ENCODE measurements at regions not wholly inside any gene's neighbourhood (a gene's known extent, or its start where the extent isn't known, plus 50 kb on each side); places are given as distances from the start of the nearest gene placed in this dataset.

GRCh38 chr22:26732284-26732683, 74.9 kb downstream of the MIAT start:
- DNase-seq (ENCODE audit: low read depth): no peak

- DNase-seq (ENCODE audit: low read depth): no peak
Measured at GRCh38 chr22:26734339-26735018, 77.1 kb downstream of the MIAT start.

GRCh38 chr22:26735019-26735409, 77.6 kb downstream of the MIAT start:
- DNase-seq (ENCODE audit: low read depth): no peak

- no peak for DNase-seq (ENCODE audit: low read depth)
Measured at GRCh38 chr22:26737262-26737661, 79.9 kb downstream of the MIAT start.

GRCh38 chr22:26740253-26740652, 82.9 kb downstream of the MIAT start:
- no peak for DNase-seq (ENCODE audit: low read depth)

- DNase-seq (ENCODE audit: low read depth): no peak
Measured at GRCh38 chr22:26743149-26743548, 85.8 kb downstream of the MIAT start.

- DNase-seq (ENCODE audit: low read depth): no peak
Measured at GRCh38 chr22:26744892-26745808, 87.8 kb downstream of the MIAT start.

GRCh38 chr22:26746311-26746710, 88.9 kb downstream of the MIAT start:
- no peak for DNase-seq (ENCODE audit: low read depth)

- no peak for DNase-seq (ENCODE audit: low read depth)
Measured at GRCh38 chr22:26748845-26749244, 91.5 kb downstream of the MIAT start.

GRCh38 chr22:26751217-26751616, 93.8 kb downstream of the MIAT start:
- DNase-seq (ENCODE audit: low read depth): no peak

GRCh38 chr22:26753125-26753862, 95.9 kb downstream of the MIAT start:
- DNase-seq (ENCODE audit: low read depth): no peak

- DNase-seq (ENCODE audit: low read depth): peak; percentile 9
Measured at GRCh38 chr22:26756675-26757293, 99.4 kb downstream of the MIAT start.

- no peak for DNase-seq (ENCODE audit: low read depth)
Measured at GRCh38 chr22:26757496-26757895, 100.1 kb downstream of the MIAT start.

- DNase-seq (ENCODE audit: low read depth): no peak
Measured at GRCh38 chr22:26762503-26763472, 105.4 kb downstream of the MIAT start.

- DNase-seq (ENCODE audit: low read depth): no peak
Measured at GRCh38 chr22:26763633-26764361, 106.4 kb downstream of the MIAT start.

- no peak for DNase-seq (ENCODE audit: low read depth)
Measured at GRCh38 chr22:26766510-26767350, 109.3 kb downstream of the MIAT start.

GRCh38 chr22:26767351-26768155, 110.2 kb downstream of the MIAT start:
- DNase-seq (ENCODE audit: low read depth): no peak

GRCh38 chr22:26768156-26768515, 110.7 kb downstream of the MIAT start:
- DNase-seq (ENCODE audit: low read depth): no peak

GRCh38 chr22:26768952-26769351, 111.6 kb downstream of the MIAT start:
- DNase-seq (ENCODE audit: low read depth): no peak

Data from activated T-cell treated with anti-CD3 and anti-CD28 coated beads for 24 hours (primary cell).